H9 (cell line): ENCODE measurements at regions not wholly inside any gene's neighbourhood (a gene's known extent, or its start where the extent isn't known, plus 50 kb on each side); places are given as distances from the start of the nearest gene placed in this dataset.
"Not testable (repeated sequence)": the region's sequence is repeated elsewhere in the genome, so short reads cannot be mapped to it uniquely, and the experiment has no call there.

Source experiments
- DNase-seq: peaks from one replicate; pipeline ENCODE4 v3.0.0-alpha.2; 2017
- H2AFZ ChIP-seq: one replicate; pipeline ENCODE4 v1.6.1; 2013; ENCODE audit warnings: mild to moderate bottlenecking, low read length, control low read depth, moderate library complexity
- H2AK5ac ChIP-seq: 2 replicates; pipeline ENCODE4 v1.6.1; 2013; ENCODE audit warnings: low read length, control low read depth, mixed read lengths; ENCODE audit not compliant: insufficient read length
- H2BK120ac ChIP-seq: one replicate; pipeline ENCODE4 v1.6.1; 2013; ENCODE audit warnings: low read depth, mild to moderate bottlenecking, low read length, control low read depth, inconsistent platforms; ENCODE audit not compliant: poor library complexity, severe bottlenecking
- H2BK12ac ChIP-seq: 2 replicates; pipeline ENCODE4 v1.6.1; 2013; ENCODE audit warnings: low read length, control low read depth, mixed read lengths, low read depth; ENCODE audit not compliant: insufficient read length
- H2BK15ac ChIP-seq: 2 replicates; pipeline ENCODE4 v1.6.1; 2013; ENCODE audit warnings: low read depth, low read length, control low read depth
- H2BK20ac ChIP-seq: one replicate; pipeline ENCODE4 v1.6.1; 2013; ENCODE audit warnings: low read depth, mild to moderate bottlenecking, low read length, control low read depth, inconsistent platforms; ENCODE audit not compliant: poor library complexity, severe bottlenecking
- H2BK5ac ChIP-seq: 2 replicates; pipeline ENCODE4 v1.6.1; 2013; ENCODE audit warnings: low read length, control low read depth, mixed read lengths; ENCODE audit not compliant: insufficient read length
- H3K14ac ChIP-seq: 2 replicates; pipeline ENCODE4 v1.6.1; 2013; ENCODE audit warnings: low read length, control low read depth; ENCODE audit not compliant: insufficient read depth
- H3K18ac ChIP-seq: 2 replicates; pipeline ENCODE4 v1.6.1; 2013; ENCODE audit warnings: low read depth, mild to moderate bottlenecking, mixed read lengths, low read length, control low read depth; ENCODE audit not compliant: insufficient read length
- H3K23ac ChIP-seq: 2 replicates; pipeline ENCODE4 v1.6.1; 2013; ENCODE audit warnings: low read length, control low read depth, mixed read lengths, low read depth; ENCODE audit not compliant: insufficient read length
- H3K23me2 ChIP-seq: 2 replicates; pipeline ENCODE4 v1.6.1; 2013; ENCODE audit warnings: low read depth, mild to moderate bottlenecking, mixed read lengths, low read length, control low read depth; ENCODE audit not compliant: insufficient read length, poor library complexity, severe bottlenecking
- H3K27ac ChIP-seq: 2 replicates; pipeline ENCODE4 v1.5.1; 2013; ENCODE audit warnings: low read length, control low read depth, mixed read lengths, low read depth; ENCODE audit not compliant: insufficient read length
- H3K27me3 ChIP-seq: 2 replicates; pipeline ENCODE4 v1.6.1; 2013; ENCODE audit warnings: low read length, control low read depth, inconsistent platforms; ENCODE audit not compliant: insufficient read depth
- H3K4ac ChIP-seq: 2 replicates; pipeline ENCODE4 v1.6.1; 2013; ENCODE audit warnings: low read depth, mild to moderate bottlenecking, control low read depth, inconsistent platforms, low read length, moderate library complexity
- H3K4me1 ChIP-seq: 2 replicates; pipeline ENCODE4 v1.6.1; 2013; ENCODE audit warnings: low read length, control low read depth, inconsistent platforms; ENCODE audit not compliant: insufficient read depth
- H3K4me2 ChIP-seq: 2 replicates; pipeline ENCODE4 v1.6.1; 2013; ENCODE audit warnings: low read length, control low read depth, mixed read lengths; ENCODE audit not compliant: insufficient read length, insufficient read depth
- H3K56ac ChIP-seq: 2 replicates; pipeline ENCODE4 v1.6.1; 2013; ENCODE audit warnings: low read depth, mild to moderate bottlenecking, mixed read lengths, low read length, control low read depth; ENCODE audit not compliant: insufficient read length
- H3K79me1 ChIP-seq: 2 replicates; pipeline ENCODE4 v1.6.1; 2013; ENCODE audit warnings: low read depth, mild to moderate bottlenecking, moderate library complexity, low read length, control low read depth, inconsistent platforms; ENCODE audit not compliant: insufficient read depth, poor library complexity, severe bottlenecking
- H3K79me2 ChIP-seq: 2 replicates; pipeline ENCODE4 v1.6.1; 2013; ENCODE audit warnings: low read length, control low read depth, inconsistent platforms; ENCODE audit not compliant: insufficient read depth
- H3K9ac ChIP-seq: 2 replicates; pipeline ENCODE4 v1.6.1; 2013; ENCODE audit warnings: low read length, control low read depth, mixed read lengths; ENCODE audit not compliant: insufficient read length; ENCODE audit errors: extremely low read depth
- H3K9me3 ChIP-seq: one replicate; pipeline ENCODE4 v1.6.1; 2013; ENCODE audit warnings: low read depth, low read length, inconsistent platforms; ENCODE audit not compliant: control insufficient read depth
- H3T11ph ChIP-seq: one replicate; pipeline ENCODE4 v1.6.1; 2013; ENCODE audit warnings: mild to moderate bottlenecking, low read length, control low read depth, inconsistent platforms
- H4K20me1 ChIP-seq: one replicate; pipeline ENCODE4 v1.6.1; 2013; ENCODE audit not compliant: control insufficient read depth, insufficient read length, insufficient read depth
- H4K5ac ChIP-seq: 2 replicates; pipeline ENCODE4 v1.6.1; 2013; ENCODE audit warnings: low read depth, mild to moderate bottlenecking, mixed read lengths, low read length, control low read depth; ENCODE audit not compliant: insufficient read length
- H4K8ac ChIP-seq: replicated peaks from 2 replicates; pipeline ENCODE4 v1.6.1; 2013; ENCODE audit warnings: low read length, control low read depth, mixed read lengths, low read depth; ENCODE audit not compliant: insufficient read length
- H4K91ac ChIP-seq: 2 replicates; pipeline ENCODE4 v1.6.1; 2013; ENCODE audit warnings: low read depth, mild to moderate bottlenecking, moderate library complexity, mixed read lengths, low read length, control low read depth; ENCODE audit not compliant: insufficient read length
- H3K27ac Mint-ChIP-seq, 3 experiments: 2 replicates in 2 of 3; 3 replicates in 1 of 3; pipeline ENCODE4 v1.8.0; 2020 to 2021; ENCODE audit warnings: mixed read lengths in 3 of 3, mild to moderate bottlenecking in 1 of 3, moderate library complexity in 1 of 3
- H3K27me3 Mint-ChIP-seq: 2 replicates; pipeline ENCODE4 v1.8.0; 2021; ENCODE audit warnings: low read depth, mild to moderate bottlenecking, moderate library complexity, mixed read lengths
- H3K36me3 Mint-ChIP-seq, 3 experiments: 2 replicates in 2 of 3; 3 replicates in 1 of 3; pipeline ENCODE4 v1.8.0; 2020 to 2021; ENCODE audit warnings: low read depth in 3 of 3, mixed read lengths in 3 of 3; ENCODE audit not compliant: insufficient read depth in 1 of 3
- H3K4me1 Mint-ChIP-seq, 2 experiments: 2 replicates each; pipeline ENCODE4 v1.8.0; 2020; ENCODE audit warnings: mixed read lengths in 2 of 2
- H3K4me3 Mint-ChIP-seq, 2 experiments: 2 replicates in 1 of 2; 3 replicates in 1 of 2; pipeline ENCODE4 v1.8.0; 2020 to 2021; ENCODE audit warnings: mild to moderate bottlenecking in 2 of 2, mixed read lengths in 2 of 2, moderate library complexity in 1 of 2
- H3K9me3 Mint-ChIP-seq, 2 experiments: 2 replicates in 1 of 2; 3 replicates in 1 of 2; pipeline ENCODE4 v1.8.0; 2020; ENCODE audit warnings: mild to moderate bottlenecking in 2 of 2, mixed read lengths in 2 of 2, moderate library complexity in 1 of 2
- WGBS: extraction: QIAGEN DNeasy Blood & Tissue Kit; methylation state at CpG from one replicate; pipeline ENCODE4 v1.1.7; 2013; ENCODE audit warnings: missing lambda C conversion rate, low lambda C conversion rate, mixed read lengths; ENCODE audit not compliant: insufficient read length; ENCODE audit errors: extremely low coverage; 5-methylcytosine and 5-hydroxymethylcytosine counted together

DNA sequence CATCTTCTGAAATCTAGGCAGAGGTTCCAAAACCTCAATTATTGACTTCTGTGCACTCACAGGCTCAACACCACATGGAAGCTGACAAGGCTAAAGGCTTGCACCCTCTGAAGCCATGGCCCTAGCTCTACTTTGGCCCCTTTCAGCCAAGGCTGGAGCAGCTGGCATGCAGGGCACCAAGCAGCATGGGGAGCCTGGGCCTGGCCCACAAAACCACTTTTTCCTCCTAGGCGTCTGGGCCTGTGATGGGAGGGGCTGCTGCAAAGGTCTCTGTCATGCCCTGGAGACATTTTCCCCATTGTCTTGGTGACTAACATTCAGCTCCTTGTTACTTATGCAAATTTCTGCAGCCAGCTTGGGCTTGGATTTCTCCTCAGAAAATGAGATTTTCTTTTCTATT, 123.5 kb upstream of the MEOX2 start:
- DNase-seq, H3K27me3 Mint-ChIP-seq, H3K27me3 ChIP-seq, H4K8ac ChIP-seq, H2BK15ac ChIP-seq, H3T11ph ChIP-seq, H2BK120ac ChIP-seq, H2BK12ac ChIP-seq, H4K20me1 ChIP-seq, H3K4me2 ChIP-seq, H2AK5ac ChIP-seq, H4K91ac ChIP-seq, H2BK5ac ChIP-seq, H3K79me2 ChIP-seq, H3K56ac ChIP-seq, H3K9ac ChIP-seq, H3K14ac ChIP-seq, H3K4me3 Mint-ChIP-seq, H3K27ac ChIP-seq, H3K23me2 ChIP-seq, H4K5ac ChIP-seq, H3K4ac ChIP-seq, H3K4me1 Mint-ChIP-seq, H2AFZ ChIP-seq, H3K9me3 ChIP-seq, H3K9me3 Mint-ChIP-seq, H3K23ac ChIP-seq, H2BK20ac ChIP-seq, H3K79me1 ChIP-seq, H3K4me1 ChIP-seq, H3K27ac Mint-ChIP-seq, H3K18ac ChIP-seq: not testable (repeated sequence)
- peaks cover 0 to 11% (median 2%) of the 10 kb centered on the region in 3 experiments; a peak in 4 of 7 replicates for H3K36me3 Mint-ChIP-seq
- no CpG with 5 or more reads among the region's 1 CpG for WGBS
